ENCODE measurements at regions not wholly inside any gene's neighbourhood (a gene's known extent, or its start where the extent isn't known, plus 50 kb on each side); places are given as distances from the start of the nearest gene placed in this dataset.
"Not testable (repeated sequence)": the region's sequence is repeated elsewhere in the genome, so short reads cannot be mapped to it uniquely, and the experiment has no call there.

DNA sequence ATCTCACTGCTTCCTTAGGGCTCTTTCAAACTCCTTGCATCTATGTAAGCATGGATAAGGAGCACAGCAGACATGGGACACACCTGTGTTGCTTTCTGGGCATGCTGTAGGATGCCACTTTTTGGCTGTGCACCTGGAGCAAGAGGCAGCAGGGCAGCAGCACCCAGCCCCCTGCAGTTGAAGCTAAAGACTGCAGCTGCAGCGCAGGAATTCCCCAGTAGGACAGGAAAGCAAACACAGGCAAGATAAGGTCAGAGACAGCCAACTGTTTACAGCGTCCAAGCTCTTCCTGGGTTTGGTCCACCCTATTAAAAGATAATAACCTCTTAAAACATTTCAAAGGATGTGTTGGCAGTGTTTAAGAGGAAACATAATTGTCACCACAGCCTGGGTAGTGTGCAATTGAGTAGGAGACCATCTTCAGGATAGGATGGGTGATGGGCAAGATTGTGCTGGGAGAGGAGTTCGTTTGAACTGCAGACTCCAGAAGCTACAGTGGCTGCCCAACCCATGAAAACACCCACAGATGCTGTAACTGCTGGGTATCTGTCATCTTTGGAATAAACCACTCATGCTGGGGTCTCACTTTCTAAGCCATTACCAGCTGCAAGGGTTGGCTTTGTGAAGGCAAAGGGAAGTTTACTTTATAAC lies 242.3 kb upstream of the PLGLB1 start:
- TF ChIP-seq, protein P1, sequence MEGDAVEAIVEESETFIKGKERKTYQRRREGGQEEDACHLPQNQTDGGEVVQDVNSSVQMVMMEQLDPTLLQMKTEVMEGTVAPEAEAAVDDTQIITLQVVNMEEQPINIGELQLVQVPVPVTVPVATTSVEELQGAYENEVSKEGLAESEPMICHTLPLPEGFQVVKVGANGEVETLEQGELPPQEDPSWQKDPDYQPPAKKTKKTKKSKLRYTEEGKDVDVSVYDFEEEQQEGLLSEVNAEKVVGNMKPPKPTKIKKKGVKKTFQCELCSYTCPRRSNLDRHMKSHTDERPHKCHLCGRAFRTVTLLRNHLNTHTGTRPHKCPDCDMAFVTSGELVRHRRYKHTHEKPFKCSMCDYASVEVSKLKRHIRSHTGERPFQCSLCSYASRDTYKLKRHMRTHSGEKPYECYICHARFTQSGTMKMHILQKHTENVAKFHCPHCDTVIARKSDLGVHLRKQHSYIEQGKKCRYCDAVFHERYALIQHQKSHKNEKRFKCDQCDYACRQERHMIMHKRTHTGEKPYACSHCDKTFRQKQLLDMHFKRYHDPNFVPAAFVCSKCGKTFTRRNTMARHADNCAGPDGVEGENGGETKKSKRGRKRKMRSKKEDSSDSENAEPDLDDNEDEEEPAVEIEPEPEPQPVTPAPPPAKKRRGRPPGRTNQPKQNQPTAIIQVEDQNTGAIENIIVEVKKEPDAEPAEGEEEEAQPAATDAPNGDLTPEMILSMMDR (IDR thresholded peaks at IDR 0.05 in 4 of 5, conservative IDR thresholded peaks at IDR 0.05 in 1 of 5) = not testable (repeated sequence)
- not testable (repeated sequence) for TF ChIP-seq POLR2A (IDR thresholded peaks at IDR 0.05)
